Vagina (tissue), 2 donors: ENCODE measurements at regions not wholly inside any gene's neighbourhood (a gene's known extent, or its start where the extent isn't known, plus 50 kb on each side); places are given as distances from the start of the nearest gene placed in this dataset.

Source experiments
- DNase-seq, 2 donors: peaks; one replicate each; pipeline ENCODE4 v3.0.0-alpha.2; 2017; ENCODE audit errors: extremely low spot score in 2 of 2
- H3K27ac ChIP-seq: fragments of 200-600 bp; sonication (generic); one replicate; pipeline ENCODE4 v1.5.1; 2019
- H3K27me3 ChIP-seq: fragments of 200-600 bp; sonication (generic); one replicate; pipeline ENCODE4 v1.5.1; 2019
- H3K36me3 ChIP-seq, 2 donors: fragments of 200-600 bp; sonication (generic); one replicate each; pipeline ENCODE4 v1.5.1; 2017 to 2019
- H3K4me1 ChIP-seq: fragments of 200-600 bp; sonication (generic); one replicate; pipeline ENCODE4 v1.5.1; 2019
- H3K4me3 ChIP-seq, 2 donors: fragments of 200-600 bp; sonication (generic); 1 replicate in 1 of 2; 2 replicates in 1 of 2; pipeline ENCODE4 v1.5.1; 2016 to 2019
- H3K9me3 ChIP-seq: fragments of 200-600 bp; sonication (generic); one replicate; pipeline ENCODE4 v1.5.1; 2019
- POLR2A ChIP-seq, 2 donors: fragments of 450-650 bp; IDR thresholded peaks; one replicate each; pipeline ENCODE4 v1.6.1; 2017; ENCODE audit warnings: antibody characterized with exemption in 2 of 2, mild to moderate bottlenecking in 2 of 2, moderate library complexity in 2 of 2
- POLR2AphosphoS5 ChIP-seq, 2 donors: sonication (generic); formaldehyde crosslinking; IDR thresholded peaks; one replicate each; pipeline ENCODE4 v1.9.0; 2017; ENCODE audit warnings: antibody characterized with exemption in 2 of 2, mild to moderate bottlenecking in 2 of 2, low read depth in 1 of 2; ENCODE audit not compliant: insufficient read depth in 1 of 2
- intact Hi-C: fragments of 100-400 bp; cut with DNase I; formaldehyde crosslinking; loops from one replicate; pipeline ENCODE4 v1.15.1; 2023
- TF ChIP-seq, protein P1 (sequence below), 3 experiments: fragments of 450-650 bp in 2 of 3; fragments of 200-600 bp in 1 of 3; sonication (generic) in 1 of 3; IDR thresholded peaks; one replicate each; pipeline ENCODE4 v1.5.1; 2017 to 2019; ENCODE audit warnings: antibody characterized with exemption in 3 of 3, mild to moderate bottlenecking in 2 of 3, moderate library complexity in 2 of 3

DNA sequence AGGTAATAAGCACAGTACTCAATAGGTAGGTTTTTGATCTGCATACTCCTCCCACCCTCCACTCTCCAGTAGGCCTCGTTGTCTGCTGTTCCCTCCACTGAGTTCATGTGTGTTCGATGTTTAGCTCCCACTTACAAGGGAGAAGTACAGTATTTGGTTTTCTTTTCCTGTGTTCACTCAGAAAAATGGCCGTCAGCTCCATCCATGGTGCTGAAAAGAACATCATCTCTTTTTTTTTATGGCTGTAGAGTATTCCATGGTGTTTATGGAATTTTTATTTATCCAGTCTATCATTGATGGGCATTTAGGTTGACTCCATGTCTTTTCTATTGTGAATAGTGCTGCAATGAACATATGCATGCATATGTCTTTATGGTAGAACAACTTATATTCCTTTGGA is 849.7 kb upstream of the NRXN1 start:
- H3K36me3 ChIP-seq: no peaks in the 10 kb centered on the region
- intact Hi-C loops: no loop called here
- no peak for DNase-seq
- H3K4me3 ChIP-seq: no peak overlapping the region
- TF ChIP-seq POLR2A (IDR thresholded peaks at IDR 0.05): no peak
- no peak for TF ChIP-seq POLR2AphosphoS5 (IDR thresholded peaks at IDR 0.05; ENCODE audit: insufficient read depth in 1 of 2, low read depth in 1 of 2)
- TF ChIP-seq, protein P1, sequence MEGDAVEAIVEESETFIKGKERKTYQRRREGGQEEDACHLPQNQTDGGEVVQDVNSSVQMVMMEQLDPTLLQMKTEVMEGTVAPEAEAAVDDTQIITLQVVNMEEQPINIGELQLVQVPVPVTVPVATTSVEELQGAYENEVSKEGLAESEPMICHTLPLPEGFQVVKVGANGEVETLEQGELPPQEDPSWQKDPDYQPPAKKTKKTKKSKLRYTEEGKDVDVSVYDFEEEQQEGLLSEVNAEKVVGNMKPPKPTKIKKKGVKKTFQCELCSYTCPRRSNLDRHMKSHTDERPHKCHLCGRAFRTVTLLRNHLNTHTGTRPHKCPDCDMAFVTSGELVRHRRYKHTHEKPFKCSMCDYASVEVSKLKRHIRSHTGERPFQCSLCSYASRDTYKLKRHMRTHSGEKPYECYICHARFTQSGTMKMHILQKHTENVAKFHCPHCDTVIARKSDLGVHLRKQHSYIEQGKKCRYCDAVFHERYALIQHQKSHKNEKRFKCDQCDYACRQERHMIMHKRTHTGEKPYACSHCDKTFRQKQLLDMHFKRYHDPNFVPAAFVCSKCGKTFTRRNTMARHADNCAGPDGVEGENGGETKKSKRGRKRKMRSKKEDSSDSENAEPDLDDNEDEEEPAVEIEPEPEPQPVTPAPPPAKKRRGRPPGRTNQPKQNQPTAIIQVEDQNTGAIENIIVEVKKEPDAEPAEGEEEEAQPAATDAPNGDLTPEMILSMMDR (IDR thresholded peaks at IDR 0.05): no peak
- no peaks in the 10 kb centered on the region for H3K4me1 ChIP-seq
- no peaks in the 10 kb centered on the region for H3K27me3 ChIP-seq
- H3K9me3 ChIP-seq: no peaks in the 10 kb centered on the region
- H3K27ac ChIP-seq: no peak overlapping the region

DNA sequence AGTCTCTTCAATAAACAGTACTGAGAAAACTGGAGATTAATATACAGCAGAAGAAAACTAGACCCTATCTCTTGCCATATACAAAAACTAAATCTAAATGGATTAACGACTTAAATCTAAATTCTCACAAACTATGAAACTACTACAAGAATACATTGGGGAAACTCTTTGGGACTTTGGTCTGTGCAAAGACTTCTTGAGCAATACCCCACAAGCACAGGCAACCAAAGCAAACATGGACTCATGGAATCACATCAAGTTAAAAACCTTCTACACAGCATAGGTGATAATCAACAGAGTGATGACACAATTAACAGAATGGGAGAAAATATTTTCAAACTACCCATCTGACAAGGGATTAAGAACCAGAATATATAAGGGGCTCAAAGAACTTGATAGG is 848.2 kb upstream of the NRXN1 start:
- no peaks in the 10 kb centered on the region for H3K36me3 ChIP-seq
- no peaks in the 10 kb centered on the region for H3K27me3 ChIP-seq
- H3K27ac ChIP-seq: no peak overlapping the region
- no peaks in the 10 kb centered on the region for H3K4me1 ChIP-seq
- peaks cover 2% of the 10 kb centered on the region for H3K9me3 ChIP-seq
- TF ChIP-seq POLR2A (IDR thresholded peaks at IDR 0.05) (no peak), POLR2AphosphoS5 (IDR thresholded peaks at IDR 0.05; ENCODE audit: insufficient read depth in 1 of 2, low read depth in 1 of 2) (no peak)
- TF ChIP-seq, protein P1 (IDR thresholded peaks at IDR 0.05): no peak
- intact Hi-C loops: no loop called here
- H3K4me3 ChIP-seq: no peak overlapping the region
- no peak for DNase-seq

DNA sequence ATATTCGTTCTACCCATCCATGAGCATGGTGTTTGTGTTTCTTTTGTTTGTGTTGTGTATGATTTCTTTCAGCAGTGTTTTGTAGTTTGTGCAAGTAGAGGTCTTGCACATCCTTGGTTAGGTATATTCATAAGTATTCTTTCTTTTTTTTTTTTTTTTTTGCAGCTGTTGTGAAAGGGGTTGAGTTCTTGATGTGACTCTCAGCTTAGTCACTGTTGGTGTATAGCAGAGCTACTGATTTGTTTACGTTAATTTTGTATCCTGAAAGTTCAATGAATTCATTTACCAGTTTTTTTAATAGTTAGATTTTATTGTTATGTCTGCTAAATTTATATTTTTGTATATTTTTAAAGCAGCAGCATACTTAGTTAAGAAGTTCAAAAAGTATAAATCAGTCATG is 834.4 kb upstream of the NRXN1 start:
- no peaks in the 10 kb centered on the region for H3K9me3 ChIP-seq
- no peaks in the 10 kb centered on the region for H3K4me1 ChIP-seq
- H3K36me3 ChIP-seq: no peaks in the 10 kb centered on the region
- no peak overlapping the region for H3K27ac ChIP-seq
- TF ChIP-seq POLR2A (IDR thresholded peaks at IDR 0.05) (no peak), POLR2AphosphoS5 (IDR thresholded peaks at IDR 0.05; ENCODE audit: insufficient read depth in 1 of 2, low read depth in 1 of 2) (no peak)
- TF ChIP-seq, protein P1 (IDR thresholded peaks at IDR 0.05): no peak
- intact Hi-C loops: no loop called here
- DNase-seq: no peak
- no peaks in the 10 kb centered on the region for H3K27me3 ChIP-seq
- H3K4me3 ChIP-seq: no peak overlapping the region

DNA sequence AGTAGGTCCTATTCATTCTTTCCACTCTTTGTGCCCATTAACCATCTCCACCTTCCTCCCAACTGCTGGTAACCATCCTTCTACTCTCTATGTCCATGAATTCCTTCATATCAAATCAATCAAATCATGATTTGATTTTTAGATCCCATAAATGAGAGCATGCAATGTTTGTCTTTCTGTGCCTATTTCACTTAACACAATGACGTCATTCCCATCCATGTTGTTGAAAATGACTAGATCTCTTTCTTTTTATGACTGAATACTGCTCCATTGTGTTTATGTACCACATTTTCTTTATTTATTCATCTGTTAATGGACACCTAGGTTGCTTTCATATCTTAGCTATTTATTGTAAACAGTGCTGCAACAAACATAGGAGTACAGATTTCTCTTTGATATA is 827.3 kb upstream of the NRXN1 start:
- no peaks in the 10 kb centered on the region for H3K4me1 ChIP-seq
- no peak overlapping the region for H3K27ac ChIP-seq
- H3K27me3 ChIP-seq: no peaks in the 10 kb centered on the region
- H3K36me3 ChIP-seq: no peaks in the 10 kb centered on the region
- no peaks in the 10 kb centered on the region for H3K9me3 ChIP-seq
- intact Hi-C loops: no loop called here
- TF ChIP-seq, protein P1 (IDR thresholded peaks at IDR 0.05): no peak
- TF ChIP-seq POLR2AphosphoS5 (IDR thresholded peaks at IDR 0.05; ENCODE audit: insufficient read depth in 1 of 2, low read depth in 1 of 2) (no peak), POLR2A (IDR thresholded peaks at IDR 0.05) (no peak)
- DNase-seq: no peak
- no peak overlapping the region for H3K4me3 ChIP-seq

DNA sequence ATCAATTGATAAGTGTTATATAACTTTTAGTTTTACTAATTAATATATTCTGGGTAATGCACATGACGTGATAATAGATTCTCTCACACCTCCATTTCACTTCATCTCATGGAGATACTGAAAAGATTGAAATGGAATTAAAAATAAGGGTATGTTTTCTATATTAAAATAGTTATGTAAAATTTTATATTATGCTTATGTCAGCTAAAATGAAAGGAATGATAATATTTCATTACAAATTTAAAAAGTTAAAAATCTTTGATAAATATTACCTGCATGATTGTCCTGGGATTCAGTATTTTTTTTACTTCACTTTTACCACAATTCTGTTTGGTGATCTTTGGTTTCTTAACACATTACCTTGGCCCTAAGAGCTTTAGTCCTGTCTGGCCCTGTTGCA is 823.8 kb upstream of the NRXN1 start:
- Histone ChIP-seq H3K9me3 (no peaks in the 10 kb centered on the region), H3K4me3 (no peak overlapping the region), H3K27ac (no peak overlapping the region), H3K27me3 (no peaks in the 10 kb centered on the region), H3K36me3 (no peaks in the 10 kb centered on the region), H3K4me1 (no peaks in the 10 kb centered on the region)
- intact Hi-C loops: no loop called here
- no peak for DNase-seq
- TF ChIP-seq POLR2A (IDR thresholded peaks at IDR 0.05) (no peak), POLR2AphosphoS5 (IDR thresholded peaks at IDR 0.05; ENCODE audit: insufficient read depth in 1 of 2, low read depth in 1 of 2) (no peak)
- TF ChIP-seq, protein P1 (IDR thresholded peaks at IDR 0.05): no peak
